ENCODE measurements at regions not wholly inside any gene's neighbourhood (a gene's known extent, or its start where the extent isn't known, plus 50 kb on each side); places are given as distances from the start of the nearest gene placed in this dataset.

GRCh38 chr10:35912615-35913569, 270.8 kb upstream of the FZD8 start:
- peaks cover 0 to 7% (median 1%) of the 10 kb centered on the region in 7 donors for H3K9me3 Mint-ChIP-seq
- no peak for ATAC-seq (ENCODE audit: low read depth in 2 of 2)

GRCh38 chr10:35911954-35912353, 269.9 kb upstream of the FZD8 start:
- Mint-ChIP-seq H3K27ac (no peak overlapping the region), H3K9me3 (peaks cover 0 to 4% (median 1%) of the 10 kb centered on the region in 7 donors), H3K36me3 (no peaks in the 10 kb centered on the region), H3K4me3 (no peak overlapping the region), H3K27me3 (no peaks in the 10 kb centered on the region), H3K4me1 (no peaks in the 10 kb centered on the region)
- Histone ChIP-seq H3K4me3 (ENCODE audit: low read depth, low read length) (no peak overlapping the region), H3K27me3 (ENCODE audit: control insufficient read depth, insufficient read depth, low read length) (no peaks in the 10 kb centered on the region), H3K4me1 (ENCODE audit: control insufficient read depth, insufficient read depth, low read length, poor library complexity, severe bottlenecking) (no peaks in the 10 kb centered on the region), H3K36me3 (ENCODE audit: control insufficient read depth, insufficient read depth, low read length) (no peaks in the 10 kb centered on the region), H3K9me3 (ENCODE audit: control insufficient read depth in 2 of 2, low read length in 2 of 2) (no peaks in the 10 kb centered on the region), H3K27ac (ENCODE audit: insufficient read depth, low read length, poor library complexity, severe bottlenecking) (no peak overlapping the region)
- DNase-seq: no peak
- no peak for ATAC-seq (ENCODE audit: low read depth in 2 of 2)

More at GRCh38 chr10:35912615-35913569, 270.8 kb upstream of the FZD8 start:
- H3K4me3 Mint-ChIP-seq: no peak overlapping the region
- no peak overlapping the region for H3K27ac Mint-ChIP-seq
- Histone ChIP-seq H3K4me1 (ENCODE audit: control insufficient read depth, insufficient read depth, low read length, poor library complexity, severe bottlenecking) (no peaks in the 10 kb centered on the region), H3K27me3 (ENCODE audit: control insufficient read depth, insufficient read depth, low read length) (no peaks in the 10 kb centered on the region), H3K4me3 (ENCODE audit: low read depth, low read length) (no peak overlapping the region), H3K27ac (ENCODE audit: insufficient read depth, low read length, poor library complexity, severe bottlenecking) (no peak overlapping the region), H3K9me3 (ENCODE audit: control insufficient read depth in 2 of 2, low read length in 2 of 2) (no peaks in the 10 kb centered on the region), H3K36me3 (ENCODE audit: control insufficient read depth, insufficient read depth, low read length) (no peaks in the 10 kb centered on the region)
- no peak for DNase-seq
- H3K36me3 Mint-ChIP-seq: no peaks in the 10 kb centered on the region
- no peaks in the 10 kb centered on the region for H3K27me3 Mint-ChIP-seq
- H3K4me1 Mint-ChIP-seq: no peaks in the 10 kb centered on the region

GRCh38 chr10:35911233-35911632, 269.1 kb upstream of the FZD8 start:
- H3K36me3 ChIP-seq (ENCODE audit: control insufficient read depth, insufficient read depth, low read length): no peaks in the 10 kb centered on the region
- H3K4me1 ChIP-seq (ENCODE audit: control insufficient read depth, insufficient read depth, low read length, poor library complexity, severe bottlenecking): no peaks in the 10 kb centered on the region
- no peak overlapping the region for H3K4me3 ChIP-seq (ENCODE audit: low read depth, low read length)
- no peaks in the 10 kb centered on the region for H3K4me1 Mint-ChIP-seq
- H3K36me3 Mint-ChIP-seq: no peaks in the 10 kb centered on the region
- peaks cover 0 to 6% (median 0%) of the 10 kb centered on the region in 7 donors for H3K9me3 Mint-ChIP-seq
- H3K27ac ChIP-seq (ENCODE audit: insufficient read depth, low read length, poor library complexity, severe bottlenecking): no peak overlapping the region
- no peak overlapping the region for H3K4me3 Mint-ChIP-seq
- no peaks in the 10 kb centered on the region for H3K27me3 ChIP-seq (ENCODE audit: control insufficient read depth, insufficient read depth, low read length)
- H3K27me3 Mint-ChIP-seq: no peaks in the 10 kb centered on the region
- H3K9me3 ChIP-seq (ENCODE audit: control insufficient read depth in 2 of 2, low read length in 2 of 2): no peaks in the 10 kb centered on the region
- no peak overlapping the region for H3K27ac Mint-ChIP-seq
- DNase-seq: no peak
- no peak for ATAC-seq (ENCODE audit: low read depth in 2 of 2)

- H3K4me3 ChIP-seq (ENCODE audit: low read depth, low read length): no peak overlapping the region
- ATAC-seq (ENCODE audit: low read depth in 2 of 2) (no peak), DNase-seq (no peak)
- no peak overlapping the region for H3K27ac ChIP-seq (ENCODE audit: insufficient read depth, low read length, poor library complexity, severe bottlenecking)
- no peaks in the 10 kb centered on the region for H3K36me3 ChIP-seq (ENCODE audit: control insufficient read depth, insufficient read depth, low read length)
- H3K27me3 ChIP-seq (ENCODE audit: control insufficient read depth, insufficient read depth, low read length): no peaks in the 10 kb centered on the region
- no peaks in the 10 kb centered on the region for H3K9me3 ChIP-seq (ENCODE audit: control insufficient read depth in 2 of 2, low read length in 2 of 2)
- Mint-ChIP-seq H3K36me3 (no peaks in the 10 kb centered on the region), H3K27me3 (no peaks in the 10 kb centered on the region), H3K4me3 (no peak overlapping the region), H3K9me3 (peaks cover 0 to 6% (median 1%) of the 10 kb centered on the region in 7 donors), H3K27ac (no peak overlapping the region), H3K4me1 (no peaks in the 10 kb centered on the region)
- no peaks in the 10 kb centered on the region for H3K4me1 ChIP-seq (ENCODE audit: control insufficient read depth, insufficient read depth, low read length, poor library complexity, severe bottlenecking)
Observed at GRCh38 chr10:35910234-35910633, 268.1 kb upstream of the FZD8 start.

GRCh38 chr10:35909121-35909720, 267.1 kb upstream of the FZD8 start:
- ATAC-seq (ENCODE audit: low read depth in 2 of 2) (no peak), DNase-seq (no peak)
- H3K27me3 Mint-ChIP-seq: no peaks in the 10 kb centered on the region
- H3K36me3 ChIP-seq (ENCODE audit: control insufficient read depth, insufficient read depth, low read length): no peaks in the 10 kb centered on the region
- no peak overlapping the region for H3K4me3 ChIP-seq (ENCODE audit: low read depth, low read length)
- H3K27ac ChIP-seq (ENCODE audit: insufficient read depth, low read length, poor library complexity, severe bottlenecking): no peak overlapping the region
- H3K36me3 Mint-ChIP-seq: no peaks in the 10 kb centered on the region
- H3K4me1 ChIP-seq (ENCODE audit: control insufficient read depth, insufficient read depth, low read length, poor library complexity, severe bottlenecking): no peaks in the 10 kb centered on the region
- no peaks in the 10 kb centered on the region for H3K4me1 Mint-ChIP-seq
- no peaks in the 10 kb centered on the region for H3K27me3 ChIP-seq (ENCODE audit: control insufficient read depth, insufficient read depth, low read length)
- peaks cover 0 to 6% (median 1%) of the 10 kb centered on the region in 7 donors for H3K9me3 Mint-ChIP-seq
- no peak overlapping the region for H3K4me3 Mint-ChIP-seq
- H3K9me3 ChIP-seq (ENCODE audit: control insufficient read depth in 2 of 2, low read length in 2 of 2): no peaks in the 10 kb centered on the region
- no peak overlapping the region for H3K27ac Mint-ChIP-seq

GRCh38 chr10:35908451-35908850, 266.4 kb upstream of the FZD8 start:
- Mint-ChIP-seq H3K4me3 (no peak overlapping the region), H3K4me1 (no peaks in the 10 kb centered on the region), H3K27me3 (no peaks in the 10 kb centered on the region), H3K36me3 (no peaks in the 10 kb centered on the region), H3K27ac (no peak overlapping the region), H3K9me3 (peaks cover 0 to 6% (median 1%) of the 10 kb centered on the region in 7 donors)
- Histone ChIP-seq H3K4me1 (ENCODE audit: control insufficient read depth, insufficient read depth, low read length, poor library complexity, severe bottlenecking) (no peaks in the 10 kb centered on the region), H3K27ac (ENCODE audit: insufficient read depth, low read length, poor library complexity, severe bottlenecking) (no peak overlapping the region), H3K36me3 (ENCODE audit: control insufficient read depth, insufficient read depth, low read length) (no peaks in the 10 kb centered on the region), H3K4me3 (ENCODE audit: low read depth, low read length) (no peak overlapping the region), H3K27me3 (ENCODE audit: control insufficient read depth, insufficient read depth, low read length) (no peaks in the 10 kb centered on the region), H3K9me3 (ENCODE audit: control insufficient read depth in 2 of 2, low read length in 2 of 2) (no peaks in the 10 kb centered on the region)
- no peak for DNase-seq
- no peak for ATAC-seq (ENCODE audit: low read depth in 2 of 2)

- peaks cover 0 to 6% (median 1%) of the 10 kb centered on the region in 7 donors for H3K9me3 Mint-ChIP-seq
- H3K4me1 ChIP-seq (ENCODE audit: control insufficient read depth, insufficient read depth, low read length, poor library complexity, severe bottlenecking): no peaks in the 10 kb centered on the region
Observed at GRCh38 chr10:35907548-35907947, 265.5 kb upstream of the FZD8 start.

More at GRCh38 chr10:35907548-35907947, 265.5 kb upstream of the FZD8 start:
- no peak overlapping the region for H3K4me3 ChIP-seq (ENCODE audit: low read depth, low read length)
- Mint-ChIP-seq H3K4me3 (no peak overlapping the region), H3K4me1 (no peaks in the 10 kb centered on the region), H3K36me3 (no peaks in the 10 kb centered on the region), H3K27ac (no peak overlapping the region), H3K27me3 (no peaks in the 10 kb centered on the region)
- no peaks in the 10 kb centered on the region for H3K9me3 ChIP-seq (ENCODE audit: control insufficient read depth in 2 of 2, low read length in 2 of 2)
- no peak for DNase-seq
- H3K36me3 ChIP-seq (ENCODE audit: control insufficient read depth, insufficient read depth, low read length): no peaks in the 10 kb centered on the region
- H3K27ac ChIP-seq (ENCODE audit: insufficient read depth, low read length, poor library complexity, severe bottlenecking): no peak overlapping the region
- ATAC-seq (ENCODE audit: low read depth in 2 of 2): no peak
- H3K27me3 ChIP-seq (ENCODE audit: control insufficient read depth, insufficient read depth, low read length): no peaks in the 10 kb centered on the region
